ENCODE measurements at regions not wholly inside any gene's neighbourhood (a gene's known extent, or its start where the extent isn't known, plus 50 kb on each side); places are given as distances from the start of the nearest gene placed in this dataset.

GRCh38 chr20:6919792-6920468 lies 152.4 kb downstream of the BMP2 start:
- TF ChIP-seq CTCF (optimal IDR thresholded peaks at IDR 0.05 in 1 of 3, IDR thresholded peaks at IDR 0.05 in 1 of 3, conservative IDR thresholded peaks at IDR 0.05 in 1 of 3; ENCODE audit: extremely low read depth in 1 of 3, insufficient read depth in 2 of 3, low read length in 3 of 3) (no peak), EZH2 (IDR thresholded peaks at IDR 0.05; ENCODE audit: low read length) (no peak)

All from keratinocyte (primary cell).